Stomach (tissue), 8 donors: ENCODE measurements at regions not wholly inside any gene's neighbourhood (a gene's known extent, or its start where the extent isn't known, plus 50 kb on each side); places are given as distances from the start of the nearest gene placed in this dataset.

Experiments
- DNase-seq, 2 donors: peaks; one replicate each; pipeline versions ENCODE4 v3.0.0 to v3.0.0-alpha.2; 2013 to 2019
- H3K27ac ChIP-seq, 5 donors: fragments of 200-600 bp in 4 of 5; sonication (generic) in 4 of 5; one replicate each; pipeline ENCODE4 v1.5.1; 2013 to 2019; ENCODE audit warnings: mild to moderate bottlenecking in 1 of 5, moderate library complexity in 1 of 5
- H3K27me3 ChIP-seq, 3 donors: fragments of 200-600 bp; sonication (generic); one replicate each; pipeline ENCODE4 v1.5.1; 2017 to 2019; ENCODE audit warnings: mixed run types in 1 of 3
- H3K36me3 ChIP-seq, 4 donors: fragments of 200-600 bp; sonication (generic); 1 replicate in 3 of 4; 2 replicates in 1 of 4; pipeline ENCODE4 v1.5.1; 2016 to 2019
- H3K4me1 ChIP-seq, 4 donors: fragments of 200-600 bp; sonication (generic); one replicate each; pipeline ENCODE4 v1.5.1; 2016 to 2019
- H3K4me3 ChIP-seq, 4 donors: fragments of 200-600 bp; sonication (generic) in 3 of 4; one replicate each; pipeline ENCODE4 v1.5.1; 2016 to 2019; ENCODE audit warnings: mild to moderate bottlenecking in 1 of 4
- H3K9me3 ChIP-seq, 4 donors: fragments of 200-600 bp; sonication (generic); one replicate each; pipeline ENCODE4 v1.5.1; 2016 to 2019
- EP300 ChIP-seq: sonication (generic); formaldehyde crosslinking; IDR thresholded peaks from one replicate; pipeline ENCODE4 v1.6.1; 2017; ENCODE audit warnings: antibody characterized with exemption
- POLR2A ChIP-seq, 4 donors: fragments of 450-650 bp; IDR thresholded peaks; one replicate each; pipeline ENCODE4 v1.6.1; 2016; ENCODE audit warnings: antibody characterized with exemption in 4 of 4, control low read depth in 2 of 4, mild to moderate bottlenecking in 1 of 4, moderate library complexity in 1 of 4
- POLR2AphosphoS5 ChIP-seq, 3 donors: sonication (generic); formaldehyde crosslinking; IDR thresholded peaks; one replicate each; pipeline ENCODE4 v1.6.1; 2016; ENCODE audit warnings: antibody characterized with exemption in 3 of 3
- WGBS, 5 donors: extraction: QIAGEN DNeasy Blood & Tissue Kit in 3 of 5; methylation state at CpG; one replicate each; pipeline versions ENCODE4 v1.1.5 to v1.1.7; 2013 to 2018; 5-methylcytosine and 5-hydroxymethylcytosine counted together
- intact Hi-C: fragments of 100-400 bp; cut with DNase I; formaldehyde crosslinking; loops from one replicate; pipeline ENCODE4 v1.15.1; 2023; ENCODE audit warnings: low total_unique reads
- TF ChIP-seq, protein P1 (sequence below), 7 experiments: fragments of 450-650 bp in 4 of 7; fragments of 200-600 bp in 3 of 7; sonication (generic) in 3 of 7; IDR thresholded peaks; one replicate each; pipeline ENCODE4 v1.5.1; 2016 to 2019; ENCODE audit warnings: antibody characterized with exemption in 7 of 7, control low read depth in 2 of 7, mild to moderate bottlenecking in 1 of 7
- donor health status: healthy with polysubstance abuse.
- donor health status: Bipolar disorder and iron deficiency.
- donor health status: healthy.

- Histone ChIP-seq H3K27ac (no peak overlapping the region), H3K36me3 (no peaks in the 10 kb centered on the region), H3K27me3 (no peaks in the 10 kb centered on the region), H3K9me3 (peaks cover 0 to 5% (median 0%) of the 10 kb centered on the region in 4 donors), H3K4me1 (no peaks in the 10 kb centered on the region), H3K4me3 (no peak overlapping the region)
- no peak for DNase-seq
- TF ChIP-seq POLR2AphosphoS5 (IDR thresholded peaks at IDR 0.05) (no peak), POLR2A (IDR thresholded peaks at IDR 0.05) (no peak), EP300 (no peak)
- TF ChIP-seq, protein P1, sequence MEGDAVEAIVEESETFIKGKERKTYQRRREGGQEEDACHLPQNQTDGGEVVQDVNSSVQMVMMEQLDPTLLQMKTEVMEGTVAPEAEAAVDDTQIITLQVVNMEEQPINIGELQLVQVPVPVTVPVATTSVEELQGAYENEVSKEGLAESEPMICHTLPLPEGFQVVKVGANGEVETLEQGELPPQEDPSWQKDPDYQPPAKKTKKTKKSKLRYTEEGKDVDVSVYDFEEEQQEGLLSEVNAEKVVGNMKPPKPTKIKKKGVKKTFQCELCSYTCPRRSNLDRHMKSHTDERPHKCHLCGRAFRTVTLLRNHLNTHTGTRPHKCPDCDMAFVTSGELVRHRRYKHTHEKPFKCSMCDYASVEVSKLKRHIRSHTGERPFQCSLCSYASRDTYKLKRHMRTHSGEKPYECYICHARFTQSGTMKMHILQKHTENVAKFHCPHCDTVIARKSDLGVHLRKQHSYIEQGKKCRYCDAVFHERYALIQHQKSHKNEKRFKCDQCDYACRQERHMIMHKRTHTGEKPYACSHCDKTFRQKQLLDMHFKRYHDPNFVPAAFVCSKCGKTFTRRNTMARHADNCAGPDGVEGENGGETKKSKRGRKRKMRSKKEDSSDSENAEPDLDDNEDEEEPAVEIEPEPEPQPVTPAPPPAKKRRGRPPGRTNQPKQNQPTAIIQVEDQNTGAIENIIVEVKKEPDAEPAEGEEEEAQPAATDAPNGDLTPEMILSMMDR (IDR thresholded peaks at IDR 0.05) = no peak
- WGBS, 5 donors = 88 to 97% (median 90%) methylated on average over 1 of the region's 1 CpG
- intact Hi-C loops = no loop called here
These were observed 225.3 kb upstream of the POT1 start for GRCh38 chr7:125154930-125155329.

GRCh38 chr7:125149151-125149550 lies 219.5 kb upstream of the POT1 start:
- WGBS, 5 donors = 50 to 75% (median 71%) methylated on average over 1 of the region's 1 CpG
- Histone ChIP-seq H3K9me3 (no peaks in the 10 kb centered on the region), H3K36me3 (no peaks in the 10 kb centered on the region), H3K27me3 (no peaks in the 10 kb centered on the region), H3K4me3 (no peak overlapping the region), H3K4me1 (no peaks in the 10 kb centered on the region), H3K27ac (no peak overlapping the region)
- intact Hi-C loops = no loop called here
- TF ChIP-seq POLR2A (IDR thresholded peaks at IDR 0.05) (no peak), POLR2AphosphoS5 (IDR thresholded peaks at IDR 0.05) (no peak), EP300 (no peak)
- TF ChIP-seq, protein P1 (IDR thresholded peaks at IDR 0.05) = no peak
- DNase-seq = no peak

GRCh38 chr7:125147047-125147446 lies 217.4 kb upstream of the POT1 start:
- H3K4me3 ChIP-seq = no peak overlapping the region
- TF ChIP-seq, protein P1 (IDR thresholded peaks at IDR 0.05) = no peak
- TF ChIP-seq EP300 (no peak), POLR2A (IDR thresholded peaks at IDR 0.05) (no peak), POLR2AphosphoS5 (IDR thresholded peaks at IDR 0.05) (no peak)
- no peak overlapping the region for H3K27ac ChIP-seq
- DNase-seq = no peak
- H3K36me3 ChIP-seq = no peaks in the 10 kb centered on the region
- no peaks in the 10 kb centered on the region for H3K9me3 ChIP-seq
- no peaks in the 10 kb centered on the region for H3K27me3 ChIP-seq
- no peaks in the 10 kb centered on the region for H3K4me1 ChIP-seq
- WGBS, 5 donors = 44 to 54% (median 49%) methylated on average over 2 of the region's 2 CpGs
- intact Hi-C loops = no loop called here

DNA sequence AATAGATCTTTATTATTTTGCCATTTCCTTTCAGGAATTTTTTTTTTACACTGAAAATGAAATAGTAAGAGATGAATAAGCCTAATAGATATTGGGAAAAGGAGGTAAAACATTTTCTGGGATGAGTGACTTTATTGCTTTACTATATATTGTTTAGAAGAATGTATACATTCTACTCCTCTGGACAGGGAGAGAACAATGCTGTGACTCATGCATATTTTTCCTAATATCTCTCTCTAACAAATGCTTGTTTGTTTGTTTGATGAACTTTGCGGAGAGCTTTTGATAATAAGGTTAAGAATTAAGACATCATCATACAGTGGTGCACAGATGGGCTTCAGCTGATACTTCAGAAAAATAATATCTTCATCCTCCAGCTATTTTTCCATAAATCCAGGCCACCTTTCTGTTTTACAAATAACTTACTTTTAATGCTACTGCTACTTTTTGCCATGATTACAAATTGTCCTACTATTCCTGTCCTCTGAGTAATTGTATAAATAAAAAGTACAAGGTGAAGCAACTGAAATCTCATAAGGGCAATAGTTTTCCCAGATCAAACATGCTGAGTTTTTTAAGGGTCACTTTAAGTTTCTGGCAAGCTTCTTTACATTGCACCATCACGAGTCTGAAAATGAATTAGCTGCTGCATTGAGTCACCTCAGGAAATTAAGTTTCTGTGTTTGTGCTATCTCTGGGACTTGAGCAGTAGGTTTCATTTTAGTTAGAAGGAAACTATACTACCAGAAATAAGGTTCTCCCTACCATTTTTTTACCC lies 207.3 kb upstream of the POT1 start:
- 39 to 43% (median 41%) methylated on average over 2 of the region's 2 CpGs for WGBS, 5 donors
- intact Hi-C loops = no loop called here
- no peak overlapping the region for H3K4me3 ChIP-seq
- H3K36me3 ChIP-seq = no peaks in the 10 kb centered on the region
- no peaks in the 10 kb centered on the region for H3K9me3 ChIP-seq
- H3K27ac ChIP-seq = no peak overlapping the region
- no peaks in the 10 kb centered on the region for H3K27me3 ChIP-seq
- no peaks in the 10 kb centered on the region for H3K4me1 ChIP-seq
- peak in 1 of 2 donors; percentile 7 for DNase-seq
- no peak for TF ChIP-seq POLR2A (IDR thresholded peaks at IDR 0.05)

- Histone ChIP-seq H3K4me3 (no peak overlapping the region), H3K9me3 (no peaks in the 10 kb centered on the region), H3K4me1 (no peaks in the 10 kb centered on the region), H3K27ac (no peak overlapping the region), H3K27me3 (no peaks in the 10 kb centered on the region), H3K36me3 (no peaks in the 10 kb centered on the region)
- intact Hi-C loops = no loop called here
- TF ChIP-seq POLR2AphosphoS5 (IDR thresholded peaks at IDR 0.05) = no peak
- TF ChIP-seq EP300 = no peak
- TF ChIP-seq, protein P1 (IDR thresholded peaks at IDR 0.05) = no peak
- TF ChIP-seq POLR2A (IDR thresholded peaks at IDR 0.05) = no peak
- 0 to 61% (median 53%) methylated on average over 1 of the region's 1 CpG for WGBS, 5 donors
- no peak for DNase-seq
These were observed 206.7 kb upstream of the POT1 start for GRCh38 chr7:125136341-125136740.
